ENCODE measurements at regions not wholly inside any gene's neighbourhood (a gene's known extent, or its start where the extent isn't known, plus 50 kb on each side); places are given as distances from the start of the nearest gene placed in this dataset.
A peak's percentile ranks its signal among the peaks of the same experiment; 100 is the strongest.

- Mint-ChIP-seq H3K36me3 (ENCODE audit: low read depth) (peaks cover 2% of the 10 kb centered on the region), H3K27ac (no peak overlapping the region)
- no peak for ATAC-seq
Measured at GRCh38 chr1:184141361-184141880, 89.9 kb downstream of the TSEN15 start.

GRCh38 chr1:184143449-184143848, 91.9 kb downstream of the TSEN15 start:
- no peaks in the 10 kb centered on the region for H3K9me3 Mint-ChIP-seq
- H3K27ac Mint-ChIP-seq = no peak overlapping the region
- ATAC-seq (no peak), DNase-seq (no peak)
- peaks cover 9% of the 10 kb centered on the region for H3K27me3 Mint-ChIP-seq
- no peak overlapping the region for H3K4me3 Mint-ChIP-seq
- H3K36me3 Mint-ChIP-seq (ENCODE audit: low read depth) = no peaks in the 10 kb centered on the region
- H3K4me1 Mint-ChIP-seq = no peaks in the 10 kb centered on the region

More at GRCh38 chr1:184141361-184141880, 89.9 kb downstream of the TSEN15 start:
- peaks cover 4% of the 10 kb centered on the region for H3K27me3 Mint-ChIP-seq
- H3K4me3 Mint-ChIP-seq = no peak overlapping the region
- H3K4me1 Mint-ChIP-seq = no peaks in the 10 kb centered on the region
- no peak for DNase-seq
- no peaks in the 10 kb centered on the region for H3K9me3 Mint-ChIP-seq

- Mint-ChIP-seq H3K27me3 (peaks cover 12% of the 10 kb centered on the region), H3K36me3 (ENCODE audit: low read depth) (no peaks in the 10 kb centered on the region), H3K9me3 (no peaks in the 10 kb centered on the region), H3K4me3 (no peak overlapping the region), H3K27ac (no peak overlapping the region), H3K4me1 (no peaks in the 10 kb centered on the region)
- no peak for ATAC-seq
- no peak for DNase-seq
Measured at GRCh38 chr1:184145083-184145482, 93.6 kb downstream of the TSEN15 start.

- Mint-ChIP-seq H3K4me1 (no peaks in the 10 kb centered on the region), H3K4me3 (no peak overlapping the region), H3K36me3 (ENCODE audit: low read depth) (no peaks in the 10 kb centered on the region), H3K9me3 (no peaks in the 10 kb centered on the region), H3K27ac (no peak overlapping the region), H3K27me3 (peaks cover 14% of the 10 kb centered on the region)
- DNase-seq (no peak), ATAC-seq (no peak)
Measured at GRCh38 chr1:184146202-184146601, 94.7 kb downstream of the TSEN15 start.

- DNase-seq = no peak
- H3K4me3 Mint-ChIP-seq = no peak overlapping the region
- peaks cover 15% of the 10 kb centered on the region for H3K4me1 Mint-ChIP-seq
- no peaks in the 10 kb centered on the region for H3K9me3 Mint-ChIP-seq
- peak; percentile 10 for ATAC-seq
- H3K36me3 Mint-ChIP-seq (ENCODE audit: low read depth) = no peaks in the 10 kb centered on the region
- H3K27me3 Mint-ChIP-seq = peaks cover 38% of the 10 kb centered on the region
- no peak overlapping the region for H3K27ac Mint-ChIP-seq
Measured at GRCh38 chr1:184150776-184151531, 99.4 kb downstream of the TSEN15 start.

- H3K36me3 Mint-ChIP-seq (ENCODE audit: low read depth) = no peaks in the 10 kb centered on the region
- peak overlapping the region; percentile 62 for H3K4me3 Mint-ChIP-seq
- H3K27ac Mint-ChIP-seq = no peak overlapping the region
- peak; percentile 24 for ATAC-seq
- H3K4me1 Mint-ChIP-seq = peaks cover 15% of the 10 kb centered on the region
- DNase-seq = no peak
- H3K9me3 Mint-ChIP-seq = no peaks in the 10 kb centered on the region
- H3K27me3 Mint-ChIP-seq = peaks cover 39% of the 10 kb centered on the region
Measured at GRCh38 chr1:184152434-184152898, 100.9 kb downstream of the TSEN15 start.

- DNase-seq (no peak), ATAC-seq (no peak)
- Mint-ChIP-seq H3K4me3 (peak overlapping the region; percentile 62), H3K4me1 (peaks cover 15% of the 10 kb centered on the region), H3K27me3 (peaks cover 39% of the 10 kb centered on the region), H3K9me3 (no peaks in the 10 kb centered on the region), H3K36me3 (ENCODE audit: low read depth) (no peaks in the 10 kb centered on the region), H3K27ac (no peak overlapping the region)
Measured at GRCh38 chr1:184152974-184153373, 101.4 kb downstream of the TSEN15 start.

GRCh38 chr1:184153731-184154130, 102.2 kb downstream of the TSEN15 start:
- ATAC-seq (no peak), DNase-seq (no peak)
- no peaks in the 10 kb centered on the region for H3K9me3 Mint-ChIP-seq
- peaks cover 15% of the 10 kb centered on the region for H3K4me1 Mint-ChIP-seq
- H3K4me3 Mint-ChIP-seq = no peak overlapping the region
- no peak overlapping the region for H3K27ac Mint-ChIP-seq
- H3K36me3 Mint-ChIP-seq (ENCODE audit: low read depth) = no peaks in the 10 kb centered on the region
- peaks cover 39% of the 10 kb centered on the region for H3K27me3 Mint-ChIP-seq

GRCh38 chr1:184156521-184157393, 105.2 kb downstream of the TSEN15 start:
- Mint-ChIP-seq H3K27me3 (peaks cover 29% of the 10 kb centered on the region), H3K27ac (no peak overlapping the region), H3K4me3 (no peak overlapping the region), H3K4me1 (peaks cover 15% of the 10 kb centered on the region), H3K36me3 (ENCODE audit: low read depth) (no peaks in the 10 kb centered on the region), H3K9me3 (no peaks in the 10 kb centered on the region)
- DNase-seq = no peak
- ATAC-seq = no peak

GRCh38 chr1:184157394-184157742, 105.8 kb downstream of the TSEN15 start:
- DNase-seq = no peak
- ATAC-seq = no peak
- peaks cover 23% of the 10 kb centered on the region for H3K27me3 Mint-ChIP-seq
- H3K4me1 Mint-ChIP-seq = peaks cover 11% of the 10 kb centered on the region
- no peaks in the 10 kb centered on the region for H3K9me3 Mint-ChIP-seq
- no peak overlapping the region for H3K4me3 Mint-ChIP-seq
- H3K27ac Mint-ChIP-seq = no peak overlapping the region
- H3K36me3 Mint-ChIP-seq (ENCODE audit: low read depth) = no peaks in the 10 kb centered on the region

GRCh38 chr1:184158896-184159681, 107.6 kb downstream of the TSEN15 start:
- Mint-ChIP-seq H3K36me3 (ENCODE audit: low read depth) (no peaks in the 10 kb centered on the region), H3K4me1 (no peaks in the 10 kb centered on the region), H3K4me3 (no peak overlapping the region), H3K27ac (no peak overlapping the region), H3K9me3 (no peaks in the 10 kb centered on the region), H3K27me3 (peaks cover 10% of the 10 kb centered on the region)
- DNase-seq (no peak), ATAC-seq (no peak)

- H3K9me3 Mint-ChIP-seq = no peaks in the 10 kb centered on the region
- peaks cover under 1% of the 10 kb centered on the region for H3K4me1 Mint-ChIP-seq
- DNase-seq (no peak), ATAC-seq (peak; percentile 93)
- peaks cover 7% of the 10 kb centered on the region for H3K27me3 Mint-ChIP-seq
- H3K27ac Mint-ChIP-seq = no peak overlapping the region
- no peaks in the 10 kb centered on the region for H3K36me3 Mint-ChIP-seq (ENCODE audit: low read depth)
- no peak overlapping the region for H3K4me3 Mint-ChIP-seq
Measured at GRCh38 chr1:184160236-184160635, 108.7 kb downstream of the TSEN15 start.

- H3K36me3 Mint-ChIP-seq (ENCODE audit: low read depth) = no peaks in the 10 kb centered on the region
- H3K27me3 Mint-ChIP-seq = peaks cover 8% of the 10 kb centered on the region
- H3K9me3 Mint-ChIP-seq = no peaks in the 10 kb centered on the region
- DNase-seq = peak; percentile 16
- peak; percentile 75 for ATAC-seq
- H3K27ac Mint-ChIP-seq = no peak overlapping the region
- H3K4me3 Mint-ChIP-seq = no peak overlapping the region
- peaks cover 2% of the 10 kb centered on the region for H3K4me1 Mint-ChIP-seq
Measured at GRCh38 chr1:184161071-184161698, 109.7 kb downstream of the TSEN15 start.

- ATAC-seq (no peak), DNase-seq (no peak)
Measured at GRCh38 chr1:184162281-184162680, 110.8 kb downstream of the TSEN15 start.

More at GRCh38 chr1:184162281-184162680, 110.8 kb downstream of the TSEN15 start:
- Mint-ChIP-seq H3K4me3 (no peak overlapping the region), H3K27ac (no peak overlapping the region), H3K36me3 (ENCODE audit: low read depth) (no peaks in the 10 kb centered on the region), H3K9me3 (no peaks in the 10 kb centered on the region), H3K4me1 (peaks cover 2% of the 10 kb centered on the region), H3K27me3 (peaks cover 2% of the 10 kb centered on the region)
